ENCODE measurements at regions not wholly inside any gene's neighbourhood (a gene's known extent, or its start where the extent isn't known, plus 50 kb on each side); places are given as distances from the start of the nearest gene placed in this dataset.

- Histone ChIP-seq H3K27me3 (ENCODE audit: insufficient read depth) (no peaks in the 10 kb centered on the region), H3K4me3 (no peak overlapping the region), H3K79me2 (replicated peaks; ENCODE audit: insufficient read depth) (no peaks in the 10 kb centered on the region), H3K9me2 (ENCODE audit: insufficient read depth) (no peaks in the 10 kb centered on the region), H3K36me3 (ENCODE audit: insufficient read depth) (no peaks in the 10 kb centered on the region), H3K4me1 (ENCODE audit: insufficient read depth) (0 out of 2 replicates have a peak, but pooled peaks cover 8% of the 10 kb centered on the region), H3F3A (replicated peaks; ENCODE audit: low read depth) (no peaks in the 10 kb centered on the region), H4K20me1 (replicated peaks; ENCODE audit: insufficient read depth) (no peaks in the 10 kb centered on the region), H3K27ac (ENCODE audit: low read depth) (no peak overlapping the region), H2AFZ (no peak overlapping the region), H3K4me2 (no peak overlapping the region)
- H3K27ac Mint-ChIP-seq = no peak overlapping the region
- H3K36me3 Mint-ChIP-seq (ENCODE audit: low read depth) = no peaks in the 10 kb centered on the region
- TF ChIP-seq CREB1 (CRISPR knock-in tag; IDR thresholded peaks at IDR 0.05; ENCODE audit: low read depth) (no peak), JUNB (IDR thresholded peaks at IDR 0.05; ENCODE audit: unreplicated experiment) (no peak), CTCF (conservative IDR thresholded peaks at IDR 0.05; ENCODE audit: low read depth in 2 of 2) (no peak), EZH2 (IDR thresholded peaks at IDR 0.05; ENCODE audit: low read depth, unreplicated experiment) (no peak), NANOG (IDR thresholded peaks at IDR 0.05; ENCODE audit: borderline replicate concordance) (no peak), REST (IDR thresholded peaks at IDR 0.05; ENCODE audit: unreplicated experiment) (no peak), STAT1 (IDR thresholded peaks at IDR 0.05; ENCODE audit: unreplicated experiment) (no peak), ZNF331 (CRISPR knock-in tag; IDR thresholded peaks at IDR 0.05; ENCODE audit: low read depth) (no peak), ZNF462 (CRISPR knock-in tag; IDR thresholded peaks at IDR 0.05) (no peak), ETS1 (IDR thresholded peaks at IDR 0.05) (no peak), EZH2phosphoT487 (IDR thresholded peaks at IDR 0.05; ENCODE audit: unreplicated experiment) (no peak), ZNF114 (CRISPR knock-in tag; IDR thresholded peaks at IDR 0.05) (no peak), POLR2AphosphoS5 (IDR thresholded peaks at IDR 0.05; ENCODE audit: low read depth) (no peak)
- no peaks in the 10 kb centered on the region for H3K9me3 Mint-ChIP-seq
- H3K4me1 Mint-ChIP-seq = peaks cover 17% of the 10 kb centered on the region
- DNase-seq (ENCODE audit: low spot score) (no peak), ATAC-seq (no peak)
- H3K27me3 Mint-ChIP-seq (ENCODE audit: insufficient read depth, low read depth, poor library complexity) = peaks cover 4% of the 10 kb centered on the region
- H3K4me3 Mint-ChIP-seq = no peak overlapping the region
These were observed 426.1 kb downstream of the EFNB2 start for GRCh38 chr13:106109391-106109791.

All from GM23338 (cell line).